GM23248 (cell line): ENCODE measurements at regions not wholly inside any gene's neighbourhood (a gene's known extent, or its start where the extent isn't known, plus 50 kb on each side); places are given as distances from the start of the nearest gene placed in this dataset.

Experiments used
- EZH2 ChIP-seq: fragments of 200-600 bp; sonication (generic); IDR thresholded peaks from 2 replicates; pipeline ENCODE4 v1.6.1; 2018; ENCODE audit warnings: antibody characterized with exemption, mild to moderate bottlenecking; ENCODE audit not compliant: insufficient read depth, poor library complexity, severe bottlenecking
- EZH2phosphoT487 ChIP-seq: fragments of 200-600 bp; sonication (generic); IDR thresholded peaks from 2 replicates; pipeline ENCODE4 v1.6.1; 2018; ENCODE audit warnings: antibody characterized with exemption, moderate library complexity, mild to moderate bottlenecking, low read depth; ENCODE audit not compliant: insufficient read depth

GRCh38 chr3:145387211-145387610, 773.8 kb downstream of the PLOD2 start:
- TF ChIP-seq EZH2phosphoT487 (no peak), EZH2 (no peak)
